ENCODE measurements at regions not wholly inside any gene's neighbourhood (a gene's known extent, or its start where the extent isn't known, plus 50 kb on each side); places are given as distances from the start of the nearest gene placed in this dataset.

GRCh38 chr1:242747233-242747632 is 222.7 kb upstream of the PLD5 start:
- TF ChIP-seq CTCF (optimal IDR thresholded peaks at IDR 0.05 in 1 of 3, IDR thresholded peaks at IDR 0.05 in 1 of 3, conservative IDR thresholded peaks at IDR 0.05 in 1 of 3; ENCODE audit: extremely low read depth in 1 of 3, insufficient read depth in 2 of 3, low read length in 3 of 3) (no peak), EZH2 (IDR thresholded peaks at IDR 0.05; ENCODE audit: low read length) (no peak)

Data from keratinocyte (primary cell).